Panc1 (cell line): ENCODE measurements at regions not wholly inside any gene's neighbourhood (a gene's known extent, or its start where the extent isn't known, plus 50 kb on each side); places are given as distances from the start of the nearest gene placed in this dataset.

Source experiments
- POLR2AphosphoS5 ChIP-seq: IDR thresholded peaks from 2 replicates; pipeline ENCODE4 v1.6.1; 2012; ENCODE audit warnings: mild to moderate bottlenecking, low read depth, low read length, moderate library complexity
- SIN3A ChIP-seq: IDR thresholded peaks from 2 replicates; pipeline ENCODE4 v1.6.1; 2012; ENCODE audit warnings: low read depth, mild to moderate bottlenecking, low read length, moderate library complexity, borderline replicate concordance; ENCODE audit not compliant: insufficient read depth
- TCF7L2 ChIP-seq: IDR thresholded peaks from 2 replicates; pipeline ENCODE4 v1.6.1; 2011; ENCODE audit warnings: mild to moderate bottlenecking, low read depth, low read length, inconsistent platforms
- TF ChIP-seq, protein P1 (sequence below): fragments of 450-650 bp; IDR thresholded peaks from 2 replicates; pipeline ENCODE4 v1.5.1; 2017; ENCODE audit warnings: mild to moderate bottlenecking
- TF ChIP-seq, protein P2 (sequence below), 2 experiments: IDR thresholded peaks; 2 replicates each; pipeline ENCODE4 v1.6.1; 2011 to 2012; ENCODE audit warnings: low read depth in 2 of 2, control low read depth in 1 of 2, low read length in 1 of 2, mild to moderate bottlenecking in 1 of 2, moderate library complexity in 1 of 2; ENCODE audit not compliant: insufficient read depth in 1 of 2

DNA sequence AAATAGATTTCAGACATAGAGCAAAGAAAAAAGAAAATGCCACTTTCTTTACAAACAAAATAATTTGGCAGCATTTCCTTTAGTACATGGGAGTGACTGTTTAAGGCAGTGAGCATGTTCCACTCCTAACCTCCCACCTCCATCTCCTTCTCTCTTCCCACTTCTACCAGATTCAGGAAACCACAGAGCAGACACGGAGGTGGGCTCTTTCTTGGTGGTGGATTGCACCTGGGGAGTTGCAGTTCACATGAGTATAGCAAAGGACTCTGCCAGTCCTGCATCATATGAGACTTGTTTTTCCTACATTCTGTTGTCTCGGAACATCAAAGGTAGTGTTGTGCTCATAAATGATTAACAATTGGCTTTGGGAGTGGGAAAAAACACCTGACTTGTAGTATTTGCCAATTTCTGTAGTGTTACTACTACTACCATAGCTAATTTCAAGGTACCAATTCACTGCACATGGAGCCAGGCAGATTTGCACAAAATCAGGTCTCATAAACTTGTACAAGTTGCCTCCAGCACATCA is 137.2 kb downstream of the SPP2 start:
- TF ChIP-seq, protein P1, sequence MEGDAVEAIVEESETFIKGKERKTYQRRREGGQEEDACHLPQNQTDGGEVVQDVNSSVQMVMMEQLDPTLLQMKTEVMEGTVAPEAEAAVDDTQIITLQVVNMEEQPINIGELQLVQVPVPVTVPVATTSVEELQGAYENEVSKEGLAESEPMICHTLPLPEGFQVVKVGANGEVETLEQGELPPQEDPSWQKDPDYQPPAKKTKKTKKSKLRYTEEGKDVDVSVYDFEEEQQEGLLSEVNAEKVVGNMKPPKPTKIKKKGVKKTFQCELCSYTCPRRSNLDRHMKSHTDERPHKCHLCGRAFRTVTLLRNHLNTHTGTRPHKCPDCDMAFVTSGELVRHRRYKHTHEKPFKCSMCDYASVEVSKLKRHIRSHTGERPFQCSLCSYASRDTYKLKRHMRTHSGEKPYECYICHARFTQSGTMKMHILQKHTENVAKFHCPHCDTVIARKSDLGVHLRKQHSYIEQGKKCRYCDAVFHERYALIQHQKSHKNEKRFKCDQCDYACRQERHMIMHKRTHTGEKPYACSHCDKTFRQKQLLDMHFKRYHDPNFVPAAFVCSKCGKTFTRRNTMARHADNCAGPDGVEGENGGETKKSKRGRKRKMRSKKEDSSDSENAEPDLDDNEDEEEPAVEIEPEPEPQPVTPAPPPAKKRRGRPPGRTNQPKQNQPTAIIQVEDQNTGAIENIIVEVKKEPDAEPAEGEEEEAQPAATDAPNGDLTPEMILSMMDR, result no peak
- no peak for TF ChIP-seq POLR2AphosphoS5
- no peak for TF ChIP-seq SIN3A
- TF ChIP-seq TCF7L2, result no peak
- TF ChIP-seq, protein P2, sequence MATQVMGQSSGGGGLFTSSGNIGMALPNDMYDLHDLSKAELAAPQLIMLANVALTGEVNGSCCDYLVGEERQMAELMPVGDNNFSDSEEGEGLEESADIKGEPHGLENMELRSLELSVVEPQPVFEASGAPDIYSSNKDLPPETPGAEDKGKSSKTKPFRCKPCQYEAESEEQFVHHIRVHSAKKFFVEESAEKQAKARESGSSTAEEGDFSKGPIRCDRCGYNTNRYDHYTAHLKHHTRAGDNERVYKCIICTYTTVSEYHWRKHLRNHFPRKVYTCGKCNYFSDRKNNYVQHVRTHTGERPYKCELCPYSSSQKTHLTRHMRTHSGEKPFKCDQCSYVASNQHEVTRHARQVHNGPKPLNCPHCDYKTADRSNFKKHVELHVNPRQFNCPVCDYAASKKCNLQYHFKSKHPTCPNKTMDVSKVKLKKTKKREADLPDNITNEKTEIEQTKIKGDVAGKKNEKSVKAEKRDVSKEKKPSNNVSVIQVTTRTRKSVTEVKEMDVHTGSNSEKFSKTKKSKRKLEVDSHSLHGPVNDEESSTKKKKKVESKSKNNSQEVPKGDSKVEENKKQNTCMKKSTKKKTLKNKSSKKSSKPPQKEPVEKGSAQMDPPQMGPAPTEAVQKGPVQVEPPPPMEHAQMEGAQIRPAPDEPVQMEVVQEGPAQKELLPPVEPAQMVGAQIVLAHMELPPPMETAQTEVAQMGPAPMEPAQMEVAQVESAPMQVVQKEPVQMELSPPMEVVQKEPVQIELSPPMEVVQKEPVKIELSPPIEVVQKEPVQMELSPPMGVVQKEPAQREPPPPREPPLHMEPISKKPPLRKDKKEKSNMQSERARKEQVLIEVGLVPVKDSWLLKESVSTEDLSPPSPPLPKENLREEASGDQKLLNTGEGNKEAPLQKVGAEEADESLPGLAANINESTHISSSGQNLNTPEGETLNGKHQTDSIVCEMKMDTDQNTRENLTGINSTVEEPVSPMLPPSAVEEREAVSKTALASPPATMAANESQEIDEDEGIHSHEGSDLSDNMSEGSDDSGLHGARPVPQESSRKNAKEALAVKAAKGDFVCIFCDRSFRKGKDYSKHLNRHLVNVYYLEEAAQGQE (IDR thresholded peaks at IDR 0.05; ENCODE audit: insufficient read depth in 1 of 2, low read depth in 2 of 2, low read length in 1 of 2), result no peak
